Spleen (tissue), 7 donors: ENCODE measurements at regions not wholly inside any gene's neighbourhood (a gene's known extent, or its start where the extent isn't known, plus 50 kb on each side); places are given as distances from the start of the nearest gene placed in this dataset.

ENCODE experiments used
- POLR2AphosphoS5 ChIP-seq, 3 donors: sonication (generic); formaldehyde crosslinking; IDR thresholded peaks; one replicate each; pipeline ENCODE4 v1.5.1; 2017; ENCODE audit warnings: antibody characterized with exemption in 3 of 3
- TF ChIP-seq, protein P1 (sequence below), 11 experiments: fragments of 200-600 bp in 7 of 11; fragments of 450-650 bp in 4 of 11; sonication (generic) in 4 of 11; IDR thresholded peaks in 8 of 11; conservative IDR thresholded peaks in 3 of 11; 1 replicate in 7 of 11; 2 replicates in 4 of 11; pipeline versions ENCODE4 v1.4.0 to v1.8.0; 2016 to 2021; ENCODE audit warnings: antibody characterized with exemption in 11 of 11, inconsistent platforms in 4 of 11, mild to moderate bottlenecking in 1 of 11
- donor health status: DM: no; HTN: no; CAD: no; lungs with moderate emphysema.
- donor health status: DM: no; HTN: no; CAD: no.
- donor health status: DM: no; HTN: no; CAD: no.

DNA sequence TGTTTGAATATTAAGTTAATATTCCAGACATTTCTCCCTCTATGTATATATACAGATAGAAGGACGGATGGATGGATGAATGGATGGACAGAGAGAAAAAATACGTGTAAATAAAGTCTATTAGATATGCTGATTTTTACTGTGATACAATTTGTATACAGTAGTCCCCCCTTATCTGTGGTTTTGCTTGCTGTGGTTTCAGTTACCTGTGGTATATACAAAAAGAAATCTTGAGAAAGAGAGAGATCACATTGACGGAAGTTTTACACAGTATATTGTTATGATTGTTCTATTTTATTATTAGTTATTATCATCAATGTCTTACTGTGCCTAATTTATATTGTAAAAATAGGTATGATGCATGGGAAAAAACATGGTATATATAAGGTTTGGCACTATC, 290.2 kb downstream of the UTRN start:
- TF ChIP-seq, protein P1, sequence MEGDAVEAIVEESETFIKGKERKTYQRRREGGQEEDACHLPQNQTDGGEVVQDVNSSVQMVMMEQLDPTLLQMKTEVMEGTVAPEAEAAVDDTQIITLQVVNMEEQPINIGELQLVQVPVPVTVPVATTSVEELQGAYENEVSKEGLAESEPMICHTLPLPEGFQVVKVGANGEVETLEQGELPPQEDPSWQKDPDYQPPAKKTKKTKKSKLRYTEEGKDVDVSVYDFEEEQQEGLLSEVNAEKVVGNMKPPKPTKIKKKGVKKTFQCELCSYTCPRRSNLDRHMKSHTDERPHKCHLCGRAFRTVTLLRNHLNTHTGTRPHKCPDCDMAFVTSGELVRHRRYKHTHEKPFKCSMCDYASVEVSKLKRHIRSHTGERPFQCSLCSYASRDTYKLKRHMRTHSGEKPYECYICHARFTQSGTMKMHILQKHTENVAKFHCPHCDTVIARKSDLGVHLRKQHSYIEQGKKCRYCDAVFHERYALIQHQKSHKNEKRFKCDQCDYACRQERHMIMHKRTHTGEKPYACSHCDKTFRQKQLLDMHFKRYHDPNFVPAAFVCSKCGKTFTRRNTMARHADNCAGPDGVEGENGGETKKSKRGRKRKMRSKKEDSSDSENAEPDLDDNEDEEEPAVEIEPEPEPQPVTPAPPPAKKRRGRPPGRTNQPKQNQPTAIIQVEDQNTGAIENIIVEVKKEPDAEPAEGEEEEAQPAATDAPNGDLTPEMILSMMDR (IDR thresholded peaks at IDR 0.05 in 8 of 11, conservative IDR thresholded peaks at IDR 0.05 in 3 of 11), result no peak
- TF ChIP-seq POLR2AphosphoS5 (IDR thresholded peaks at IDR 0.05), result no peak
